Ishikawa (cell line): ENCODE measurements at regions not wholly inside any gene's neighbourhood (a gene's known extent, or its start where the extent isn't known, plus 50 kb on each side); places are given as distances from the start of the nearest gene placed in this dataset.

Experiments used
- CEBPB ChIP-seq: IDR thresholded peaks from 2 replicates; pipeline ENCODE4 v1.6.1; 2012
- CREB1 ChIP-seq: IDR thresholded peaks from 2 replicates; pipeline ENCODE4 v1.6.1; 2012; ENCODE audit warnings: low read depth
- EGR1 ChIP-seq: IDR thresholded peaks from 2 replicates; pipeline ENCODE4 v1.6.1; 2012
- EP300 ChIP-seq: IDR thresholded peaks from 2 replicates; pipeline ENCODE4 v1.6.1; 2012; ENCODE audit warnings: borderline replicate concordance
- FOXM1 ChIP-seq: IDR thresholded peaks from 2 replicates; pipeline ENCODE4 v1.6.1; 2012; ENCODE audit warnings: low read depth, borderline replicate concordance
- MAX ChIP-seq: IDR thresholded peaks from 2 replicates; pipeline ENCODE4 v1.6.1; 2012
- NFIC ChIP-seq: IDR thresholded peaks from 2 replicates; pipeline ENCODE4 v1.6.1; 2012
- RAD21 ChIP-seq: IDR thresholded peaks from 2 replicates; pipeline ENCODE4 v1.6.1; 2012; ENCODE audit warnings: low read depth
- REST ChIP-seq: IDR thresholded peaks from 2 replicates; pipeline ENCODE4 v1.6.1; 2012; ENCODE audit warnings: low read depth, mild to moderate bottlenecking
- TAF1 ChIP-seq: IDR thresholded peaks from 2 replicates; pipeline ENCODE4 v1.6.1; 2012; ENCODE audit warnings: low read depth, mild to moderate bottlenecking
- TCF12 ChIP-seq: IDR thresholded peaks from 2 replicates; pipeline ENCODE4 v1.6.1; 2012; ENCODE audit warnings: low read depth
- TEAD4 ChIP-seq: IDR thresholded peaks from 2 replicates; pipeline ENCODE4 v1.6.1; 2012
- USF1 ChIP-seq: IDR thresholded peaks from 2 replicates; pipeline ENCODE4 v1.6.1; 2012
- YY1 ChIP-seq: IDR thresholded peaks from 2 replicates; pipeline ENCODE4 v1.6.1; 2012; ENCODE audit warnings: low read depth
- ZBTB7A ChIP-seq: IDR thresholded peaks from 2 replicates; pipeline ENCODE4 v1.6.1; 2012; ENCODE audit warnings: low read depth

- no peak for TF ChIP-seq TEAD4
- no peak for TF ChIP-seq TCF12
- no peak for TF ChIP-seq EGR1
- TF ChIP-seq YY1, result no peak
- no peak for TF ChIP-seq MAX
Observed at GRCh38 chr22:48305726-48306235, 1521.9 kb downstream of the BRD1 start.

GRCh38 chr22:48303369-48303725 is 1524.3 kb downstream of the BRD1 start:
- no peak for TF ChIP-seq EGR1
- no peak for TF ChIP-seq USF1
- no peak for TF ChIP-seq TEAD4
- TF ChIP-seq MAX, result no peak
- TF ChIP-seq TCF12, result no peak
- TF ChIP-seq CREB1, result no peak
- no peak for TF ChIP-seq CEBPB
- no peak for TF ChIP-seq RAD21
- TF ChIP-seq REST, result no peak
- TF ChIP-seq EP300, result no peak
- no peak for TF ChIP-seq ZBTB7A
- no peak for TF ChIP-seq NFIC
- no peak for TF ChIP-seq FOXM1
- no peak for TF ChIP-seq TAF1
- no peak for TF ChIP-seq YY1

GRCh38 chr22:48302657-48303368 is 1524.9 kb downstream of the BRD1 start:
- TF ChIP-seq EP300, result no peak
- no peak for TF ChIP-seq TAF1
- no peak for TF ChIP-seq YY1
- TF ChIP-seq ZBTB7A, result no peak
- no peak for TF ChIP-seq FOXM1
- no peak for TF ChIP-seq CEBPB
- TF ChIP-seq NFIC, result no peak
- TF ChIP-seq CREB1, result no peak
- TF ChIP-seq TCF12, result no peak
- TF ChIP-seq REST, result no peak
- TF ChIP-seq MAX, result no peak
- TF ChIP-seq USF1, result no peak

- TF ChIP-seq YY1 (no peak), ZBTB7A (no peak), CREB1 (no peak), EP300 (no peak), RAD21 (no peak)
Observed at GRCh38 chr22:48301908-48302307, 1525.8 kb downstream of the BRD1 start.

- TF ChIP-seq YY1 (no peak), EP300 (no peak), REST (no peak), ZBTB7A (no peak), TAF1 (no peak), USF1 (no peak), TCF12 (no peak), TEAD4 (no peak), CEBPB (no peak), MAX (no peak)
Observed at GRCh38 chr22:48301421-48301820, 1526.3 kb downstream of the BRD1 start.
